CD4-positive, alpha-beta T cell treated with Interleukin-15 for 1 hour (primary cell): ENCODE measurements at regions not wholly inside any gene's neighbourhood (a gene's known extent, or its start where the extent isn't known, plus 50 kb on each side); places are given as distances from the start of the nearest gene placed in this dataset.
"Not testable (repeated sequence)": the region's sequence is repeated elsewhere in the genome, so short reads cannot be mapped to it uniquely, and the experiment has no call there.

Experiments used
- DNase-seq: peaks from one replicate; pipeline ENCODE4 v3.0.0-alpha.2; 2020

DNA sequence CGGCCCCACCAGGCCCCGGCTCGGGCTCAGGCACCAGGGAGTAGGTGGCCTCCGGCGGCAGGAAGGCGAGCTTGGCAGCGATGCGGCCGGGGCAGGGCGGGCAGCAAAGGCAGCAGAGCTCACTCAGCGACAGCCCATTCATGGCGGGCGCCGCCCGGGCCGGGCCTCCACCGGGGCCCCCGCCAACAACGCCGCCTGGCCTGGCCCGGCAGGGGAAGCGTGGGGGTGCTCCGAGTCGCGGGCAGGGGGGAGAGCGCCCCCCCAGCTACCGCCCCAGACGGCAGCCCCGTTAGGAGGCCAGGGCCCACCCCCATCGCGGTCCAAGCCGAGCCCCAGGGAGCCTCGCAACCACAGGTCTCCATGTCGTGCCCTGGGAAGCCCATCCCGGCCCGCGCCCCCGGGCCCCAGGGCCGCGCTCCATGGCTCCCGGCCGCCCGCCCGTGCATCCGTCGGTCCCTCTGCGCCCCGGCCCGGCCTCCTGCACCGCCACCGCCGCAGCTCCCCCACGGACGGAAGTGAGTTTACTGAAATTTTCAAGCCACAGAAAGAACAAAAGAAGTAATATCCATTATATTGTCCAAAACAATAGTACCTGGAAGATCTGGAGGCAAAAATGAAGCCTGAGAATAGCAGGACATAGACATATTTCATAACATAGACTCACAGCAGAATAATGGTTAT lies 126.6 kb upstream of the VPREB1 start:
- not testable (repeated sequence) for DNase-seq

DNA sequence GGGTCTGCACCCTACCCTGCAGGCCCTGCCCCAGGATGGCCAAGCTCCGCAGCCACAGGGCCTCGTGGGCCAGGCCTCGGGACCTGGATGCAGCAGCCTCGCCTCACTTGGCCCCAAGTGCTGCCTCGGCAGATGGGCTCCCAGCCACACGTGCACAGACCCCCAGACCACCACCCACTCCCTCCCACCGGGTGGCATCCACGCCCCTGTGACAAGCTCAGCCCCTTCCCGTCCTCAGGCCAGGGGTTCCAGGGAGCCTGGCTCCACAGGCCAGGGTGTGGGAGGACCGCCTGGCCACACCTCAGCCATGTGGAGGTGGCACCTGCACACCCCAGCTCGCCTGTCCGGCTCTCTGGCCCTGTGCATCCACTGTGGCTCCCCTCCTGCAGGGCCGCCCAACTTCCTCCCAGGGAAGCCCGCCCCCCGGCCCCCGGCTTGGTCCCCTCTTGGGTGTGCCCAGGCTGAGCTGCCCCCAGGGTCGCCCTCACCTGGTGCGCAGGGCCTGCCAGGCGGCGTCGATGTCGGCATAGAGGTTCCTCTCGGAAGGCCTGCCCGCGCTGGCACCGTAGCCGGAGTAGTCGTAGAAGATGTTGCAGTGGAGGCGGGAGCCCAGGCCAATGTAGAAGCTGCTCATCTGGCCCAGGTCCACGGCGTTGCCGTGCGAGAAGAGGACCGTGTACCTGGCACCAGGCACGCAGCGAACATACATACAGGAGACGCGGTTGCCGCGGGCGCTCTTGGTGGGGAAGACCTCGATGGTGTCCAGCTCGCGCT lies 127.4 kb upstream of the VPREB1 start:
- not testable (repeated sequence) for DNase-seq

DNA sequence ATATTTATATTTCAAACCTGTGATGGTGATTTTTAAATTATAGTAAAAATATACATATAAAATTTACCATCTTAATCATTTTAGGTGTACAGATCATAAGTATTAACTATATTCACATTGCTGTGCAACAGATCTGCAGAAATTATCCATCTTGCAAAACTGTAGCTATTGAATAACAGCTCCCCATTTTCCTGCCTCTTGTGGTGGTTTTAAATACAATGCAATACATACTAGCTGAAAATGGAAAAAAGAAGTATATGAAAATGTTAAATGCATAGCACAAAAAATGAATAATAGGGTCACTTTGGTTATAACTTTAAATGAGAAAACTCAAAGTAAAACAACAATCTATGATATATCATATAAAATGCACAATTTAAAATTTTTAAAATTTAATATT lies 130.9 kb upstream of the VPREB1 start:
- no peak for DNase-seq

DNA sequence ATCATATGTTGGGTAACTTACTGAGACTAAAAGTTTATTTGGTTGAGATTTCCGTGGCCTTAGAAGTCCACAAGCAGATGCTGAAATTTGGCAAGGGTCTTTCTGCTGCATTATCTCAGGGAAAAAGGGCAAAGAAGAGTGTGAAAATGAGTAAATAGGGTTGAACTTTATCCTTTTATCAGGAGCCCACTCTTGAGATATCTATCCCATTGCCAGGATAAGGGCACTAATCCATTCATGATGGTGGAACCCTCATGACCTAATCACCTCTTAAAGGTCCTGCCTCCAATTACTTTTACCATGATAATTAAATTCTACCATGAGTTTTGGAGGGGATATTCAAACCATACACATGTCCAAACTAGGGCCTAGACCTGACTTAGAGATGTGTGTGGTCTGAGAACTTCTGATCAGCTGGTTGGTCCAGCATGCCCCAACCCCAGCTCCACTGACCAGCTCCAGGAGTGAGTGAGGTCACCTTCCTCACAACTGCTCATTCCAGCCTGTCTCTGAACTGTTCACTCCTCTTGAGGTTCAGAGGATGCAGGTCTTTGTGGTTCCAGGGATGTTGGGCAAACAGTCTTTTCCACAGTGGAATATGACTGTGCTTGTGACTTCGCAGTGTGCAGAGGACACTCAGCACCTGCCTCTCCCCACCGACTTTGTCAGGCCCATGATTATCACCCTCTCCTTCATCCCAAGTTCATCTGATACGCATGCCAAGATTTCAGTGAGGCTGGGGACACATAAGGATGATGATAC lies 130.1 kb upstream of the TOP3B start:
- no peak for DNase-seq

DNA sequence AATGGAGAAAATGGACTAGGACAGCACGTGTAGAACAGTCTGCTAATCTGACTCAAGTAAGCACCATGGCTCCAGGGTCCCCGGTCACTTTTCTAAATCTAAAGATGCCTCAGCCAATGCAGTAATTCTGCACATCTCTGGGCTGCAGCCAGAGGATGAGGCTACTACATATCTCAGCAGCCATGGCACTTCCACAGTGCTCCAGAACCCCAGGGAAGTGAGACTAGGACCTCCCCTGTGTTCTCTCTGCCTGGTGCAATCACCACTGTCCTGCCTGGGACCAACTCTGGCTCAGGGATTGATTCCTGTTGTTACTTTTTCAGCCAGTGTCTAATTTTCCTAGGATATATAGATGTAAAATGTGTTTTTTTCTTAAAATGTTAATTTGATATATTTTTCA lies 129.4 kb upstream of the TOP3B start:
- DNase-seq = no peak

DNA sequence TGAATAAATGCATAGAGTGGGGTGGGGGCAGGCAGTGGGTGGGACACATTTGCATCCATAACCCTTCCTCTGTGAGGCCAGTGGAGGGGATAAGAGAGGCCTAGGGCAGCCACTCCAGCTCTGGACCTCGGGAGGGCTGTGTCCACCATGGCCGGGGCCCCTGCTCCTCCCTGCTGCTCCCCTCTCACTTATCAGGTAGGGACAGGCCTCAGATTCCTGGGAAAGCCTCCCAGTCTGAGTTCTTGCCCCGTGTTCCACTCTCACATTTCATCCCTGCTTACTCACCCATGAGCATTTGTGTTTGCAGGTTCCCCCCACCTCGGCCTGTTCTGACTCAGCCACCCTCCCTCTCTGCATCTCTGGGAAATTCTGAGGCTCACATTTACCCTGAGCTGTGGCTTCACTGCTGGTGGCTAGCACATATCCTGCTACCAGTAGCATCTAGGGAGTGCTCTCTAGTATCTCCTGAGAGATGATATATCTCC lies 128.7 kb upstream of the TOP3B start:
- DNase-seq = no peak

DNA sequence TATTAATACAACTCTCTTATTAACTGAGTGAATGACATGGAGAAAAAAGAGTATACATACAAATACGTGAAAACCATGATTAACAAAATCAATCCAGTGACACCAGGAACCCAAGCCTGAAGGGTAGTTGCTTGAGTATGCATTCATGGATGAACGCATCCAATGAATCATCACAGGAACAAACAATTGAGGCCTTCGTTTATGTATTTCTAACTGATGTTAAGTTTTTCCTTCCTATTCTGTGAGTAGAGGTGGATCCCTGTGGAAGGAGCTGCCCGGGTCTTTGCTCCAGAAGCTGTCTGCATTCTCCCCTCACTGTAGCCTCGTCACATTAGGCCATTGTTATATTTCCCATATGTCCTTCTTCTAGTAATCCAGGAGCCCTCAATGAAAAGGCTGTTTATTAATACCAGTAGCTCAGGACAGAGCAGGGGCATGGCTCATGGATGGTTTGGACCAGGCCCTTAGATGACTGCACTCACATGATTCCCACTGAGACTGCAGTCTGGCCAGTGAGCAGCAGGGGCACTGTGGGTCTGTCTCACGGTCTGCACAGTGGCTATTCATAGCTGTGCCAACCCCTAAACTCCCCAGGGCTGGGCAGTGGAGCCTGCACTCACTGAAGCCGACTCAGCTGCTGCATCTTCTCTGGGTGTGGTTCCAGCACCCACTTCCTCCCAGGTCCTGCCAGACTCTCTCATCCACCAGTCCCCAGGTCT lies 128.1 kb upstream of the TOP3B start:
- peak; percentile 85 for DNase-seq

DNA sequence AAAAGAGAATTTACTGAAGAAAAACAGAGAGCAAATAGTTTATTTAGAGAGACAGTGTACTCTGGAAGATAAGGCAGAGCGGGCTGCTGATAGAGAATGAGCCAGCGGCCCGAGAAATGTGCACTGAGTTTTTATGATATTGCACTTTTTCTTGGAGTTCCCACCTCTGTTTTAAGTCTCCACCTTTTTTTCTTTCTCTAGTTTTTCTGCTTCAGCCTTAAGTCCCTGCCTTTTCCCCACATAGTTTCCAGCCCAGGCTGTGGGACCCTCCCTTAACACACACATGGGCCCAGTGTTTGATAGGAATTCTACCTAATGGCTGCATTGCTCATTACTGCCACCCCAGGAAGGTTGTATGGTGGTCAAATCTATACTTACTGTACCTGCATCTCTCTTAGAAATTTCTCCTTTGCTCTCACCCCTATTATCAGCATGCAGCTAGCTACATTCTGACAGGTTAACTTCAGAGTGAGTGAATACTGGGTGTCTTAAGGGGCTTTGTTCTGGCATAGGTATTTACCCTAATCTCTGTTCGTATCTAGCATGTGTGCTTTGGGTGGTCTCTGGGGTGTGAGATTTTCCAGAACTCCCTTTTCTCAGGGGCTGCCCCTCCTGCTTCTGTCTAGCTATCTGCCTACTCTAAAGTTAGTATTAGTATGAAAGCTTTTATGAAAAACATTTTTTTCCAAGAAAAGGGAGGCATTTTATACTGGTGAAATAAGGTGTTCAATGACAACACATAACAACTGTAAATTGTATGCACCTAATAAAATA lies 127.3 kb upstream of the TOP3B start:
- no peak for DNase-seq

DNA sequence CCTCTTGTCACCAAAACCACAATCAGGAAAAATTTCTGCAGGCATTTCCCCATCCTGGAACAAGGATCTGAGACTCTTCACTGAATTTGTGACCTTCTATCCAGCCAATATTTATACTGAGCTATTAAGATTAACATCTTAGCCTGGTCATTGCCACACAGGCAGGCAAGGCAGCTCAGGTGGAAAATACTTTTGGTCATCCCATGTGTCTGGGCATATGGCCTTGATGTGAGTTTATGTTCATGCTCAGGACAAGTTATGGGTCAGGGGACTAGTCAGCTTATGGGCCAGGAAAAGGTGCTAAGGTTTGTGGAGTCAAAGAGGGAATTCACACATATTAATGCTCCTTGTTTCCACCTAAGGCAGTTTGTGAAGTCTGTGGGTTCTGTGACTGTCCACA lies 124.3 kb upstream of the TOP3B start:
- no peak for DNase-seq

DNA sequence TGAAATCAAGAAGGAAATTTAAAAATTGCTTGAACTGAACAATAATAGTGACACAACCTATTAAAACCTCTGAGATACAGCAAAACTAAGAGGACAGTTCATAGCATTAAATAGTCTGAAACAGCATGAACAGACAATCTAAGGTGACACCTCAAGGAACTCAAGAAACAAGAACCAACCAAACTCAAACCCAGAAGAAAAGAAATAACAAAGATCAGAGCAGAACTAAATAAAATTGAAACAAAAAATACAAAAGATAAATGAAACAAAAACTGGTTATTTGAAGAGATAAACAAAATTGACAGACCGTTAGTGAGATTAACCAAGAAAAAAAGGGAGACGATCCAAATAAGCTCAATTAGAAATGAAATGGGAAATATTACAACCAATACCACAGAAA lies 122.8 kb upstream of the TOP3B start:
- DNase-seq = no peak

DNA sequence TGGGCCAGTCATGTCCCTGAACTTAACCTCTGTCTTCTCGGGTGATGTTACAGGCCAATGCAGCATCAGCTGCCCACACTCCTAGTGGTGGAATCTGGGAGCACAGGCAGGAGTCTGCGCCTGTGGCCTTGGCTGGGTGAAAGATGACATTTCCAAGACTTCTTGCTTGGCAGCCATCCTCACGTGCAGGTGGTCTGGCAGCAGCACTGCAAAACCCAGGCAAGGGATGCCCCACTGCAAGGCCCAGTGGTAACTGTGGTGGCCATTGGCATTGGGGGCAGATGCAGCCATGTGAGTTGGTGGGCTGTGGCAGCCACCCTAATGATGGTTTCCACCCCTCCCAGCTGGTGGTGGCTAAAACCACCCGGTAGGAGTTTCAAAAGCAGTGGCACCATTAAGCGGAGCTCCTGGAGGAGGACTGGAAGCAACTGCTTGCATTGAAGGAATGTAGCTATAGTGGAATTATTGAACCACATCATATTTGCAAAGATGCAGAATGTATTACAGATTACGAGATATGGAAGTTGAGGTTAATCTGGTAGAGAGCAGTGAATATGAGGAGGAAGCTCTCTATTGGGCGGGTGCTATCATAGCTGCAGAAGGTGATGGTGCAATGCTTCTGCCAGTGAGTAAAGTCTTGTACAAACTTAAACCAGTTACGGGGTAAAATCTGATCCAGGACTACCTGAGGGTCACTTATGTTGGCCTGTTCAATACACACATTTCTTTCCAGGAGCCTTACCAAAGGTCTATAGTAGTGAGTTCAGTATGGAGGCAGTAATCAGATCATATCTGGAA lies 120.7 kb upstream of the TOP3B start:
- no peak for DNase-seq

DNA sequence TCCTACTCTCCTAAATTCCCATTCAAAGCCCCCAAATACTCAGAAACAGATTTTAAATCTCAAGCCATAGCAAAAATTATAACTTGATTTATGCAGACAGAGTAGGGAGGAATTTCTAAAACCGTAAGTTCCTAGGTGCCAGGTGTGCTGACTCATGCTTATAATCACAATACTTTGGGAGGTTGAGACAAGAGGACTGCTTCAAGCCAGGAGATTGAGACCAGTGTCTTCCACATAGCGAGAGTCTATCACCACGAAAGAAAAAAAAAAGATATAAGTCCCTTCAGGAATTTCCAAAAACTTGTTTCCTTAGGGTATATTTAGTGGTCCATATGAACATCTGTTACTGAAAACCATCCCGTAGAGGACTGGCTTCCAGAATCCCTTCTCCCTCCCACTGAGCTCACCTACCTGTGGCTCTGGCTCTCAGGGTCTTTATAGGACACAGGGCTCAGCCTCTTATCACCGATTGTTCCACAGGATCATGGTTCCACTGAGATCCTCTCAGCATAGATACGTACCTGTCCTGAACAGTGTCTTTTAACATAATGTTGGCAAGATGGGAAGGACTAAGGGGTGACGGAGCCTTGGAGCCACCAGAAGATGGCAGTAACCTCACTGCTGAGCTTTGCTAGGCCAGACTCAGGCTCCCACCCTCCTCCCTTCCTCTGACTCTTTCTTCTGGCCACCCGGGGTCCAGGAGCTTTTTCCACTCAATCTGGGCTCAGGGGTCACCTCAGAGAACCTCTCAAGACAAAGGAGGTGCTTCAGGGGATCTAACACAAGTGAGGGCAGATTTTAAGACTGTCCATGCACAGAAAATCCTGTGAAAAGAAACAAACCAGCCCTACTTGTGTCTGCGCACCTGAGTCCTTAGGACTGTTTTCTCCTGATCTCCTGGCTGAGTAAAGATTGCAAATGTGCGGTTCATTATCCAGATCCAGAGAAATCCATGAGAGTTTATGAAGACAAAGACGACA lies 117.5 kb upstream of the TOP3B start:
- no peak for DNase-seq

DNA sequence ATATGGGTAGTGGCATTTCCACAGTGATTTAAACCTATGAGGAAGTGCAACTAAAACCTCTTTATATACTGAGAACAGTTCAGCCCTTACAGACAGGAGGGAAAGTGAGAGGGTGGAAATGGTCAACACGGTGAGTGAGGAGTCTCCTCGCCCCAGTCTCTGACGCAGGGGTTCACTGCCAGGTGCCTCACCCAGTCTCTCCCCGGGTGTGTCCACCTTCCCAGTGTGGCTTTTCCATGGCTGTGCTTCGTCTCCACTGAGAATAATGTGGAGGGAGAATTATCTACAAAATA lies 116.6 kb upstream of the TOP3B start:
- no peak for DNase-seq

DNA sequence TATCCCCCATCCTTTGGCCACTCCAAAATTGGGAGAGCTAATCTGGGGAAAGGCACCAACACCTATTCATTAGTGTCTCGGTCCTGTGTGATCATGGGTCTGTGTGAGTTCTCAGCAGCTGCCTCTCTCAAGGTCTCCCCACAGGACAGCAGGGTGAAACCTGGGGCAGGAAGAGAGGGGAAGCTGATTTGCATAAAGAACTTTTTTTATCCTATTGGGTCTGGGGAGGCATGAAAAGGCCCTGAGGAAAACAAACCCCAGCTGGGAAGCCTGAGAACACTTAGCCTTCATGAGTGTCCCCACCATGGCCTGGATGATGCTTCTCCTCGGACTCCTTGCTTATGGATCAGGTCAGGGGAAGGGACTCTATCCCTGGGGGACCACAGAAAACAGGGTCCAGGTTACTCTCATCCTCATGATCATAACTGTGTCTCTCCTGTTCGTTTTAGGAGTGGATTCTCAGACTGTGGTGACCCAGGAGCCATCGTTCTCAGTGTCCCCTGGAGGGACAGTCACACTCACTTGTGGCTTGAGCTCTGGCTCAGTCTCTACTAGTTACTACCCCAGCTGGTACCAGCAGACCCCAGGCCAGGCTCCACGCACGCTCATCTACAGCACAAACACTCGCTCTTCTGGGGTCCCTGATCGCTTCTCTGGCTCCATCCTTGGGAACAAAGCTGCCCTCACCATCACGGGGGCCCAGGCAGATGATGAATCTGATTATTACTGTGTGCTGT lies 116.0 kb upstream of the TOP3B start:
- DNase-seq = no peak

DNA sequence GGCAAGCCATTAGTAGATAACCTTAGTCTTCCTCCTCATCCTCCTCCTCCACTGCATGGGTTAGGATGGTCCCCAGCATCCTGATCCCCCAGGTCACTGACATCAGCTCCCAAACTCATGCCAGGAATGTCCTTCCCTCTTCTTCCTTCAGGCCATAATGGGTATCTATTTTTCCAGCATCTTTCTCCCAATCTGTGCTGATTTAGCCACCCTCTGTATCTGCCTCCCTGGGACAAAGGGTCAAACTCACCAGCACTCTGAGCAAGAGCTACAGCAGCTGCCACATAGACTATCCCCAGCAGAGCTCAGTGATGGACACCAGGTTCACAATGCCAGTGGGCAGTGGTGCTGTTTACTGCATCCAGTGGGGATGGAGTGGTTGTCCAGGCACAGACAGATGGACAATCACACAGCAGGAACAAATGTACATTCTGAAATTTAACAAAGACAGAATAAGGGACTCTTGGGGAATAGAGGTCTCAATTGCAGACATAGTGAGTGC lies 115.2 kb upstream of the TOP3B start:
- no peak for DNase-seq

DNA sequence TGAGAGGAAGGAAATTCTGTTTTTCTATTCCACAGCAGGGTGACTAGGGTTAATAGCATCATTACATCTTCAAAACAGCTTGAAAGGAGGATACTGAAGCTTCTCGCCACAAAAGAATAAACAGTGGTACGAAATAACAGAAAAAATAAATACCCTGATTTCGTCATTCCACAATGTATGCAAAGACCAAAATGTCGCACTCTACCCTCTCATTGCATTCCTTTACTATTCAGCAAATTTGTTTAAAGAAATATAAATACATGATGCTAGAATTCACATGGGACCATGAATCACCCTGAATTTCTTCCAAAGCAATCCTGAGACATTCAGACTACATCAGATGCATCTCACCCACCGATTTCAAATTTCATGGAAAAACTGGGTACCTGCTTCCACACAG lies 112.3 kb upstream of the TOP3B start:
- no peak for DNase-seq

DNA sequence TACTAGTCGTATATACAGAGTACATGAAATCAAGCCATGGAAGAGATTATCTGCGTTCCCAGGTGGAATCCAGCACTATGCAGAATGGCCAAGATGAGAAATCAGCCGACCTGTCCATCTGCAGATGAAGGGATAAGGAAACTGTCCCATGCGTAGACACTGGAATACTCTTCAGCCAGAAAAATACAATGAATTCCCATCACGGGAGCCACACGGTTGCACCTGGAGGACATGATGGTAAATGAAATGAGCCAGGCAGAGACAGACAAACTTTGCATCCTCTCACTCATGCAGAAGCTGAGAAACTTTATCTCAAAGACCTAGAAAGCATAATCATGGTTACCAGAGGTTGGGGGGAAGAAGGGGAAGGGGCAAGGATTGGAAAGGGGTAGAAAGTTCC lies 111.9 kb upstream of the TOP3B start:
- no peak for DNase-seq

DNA sequence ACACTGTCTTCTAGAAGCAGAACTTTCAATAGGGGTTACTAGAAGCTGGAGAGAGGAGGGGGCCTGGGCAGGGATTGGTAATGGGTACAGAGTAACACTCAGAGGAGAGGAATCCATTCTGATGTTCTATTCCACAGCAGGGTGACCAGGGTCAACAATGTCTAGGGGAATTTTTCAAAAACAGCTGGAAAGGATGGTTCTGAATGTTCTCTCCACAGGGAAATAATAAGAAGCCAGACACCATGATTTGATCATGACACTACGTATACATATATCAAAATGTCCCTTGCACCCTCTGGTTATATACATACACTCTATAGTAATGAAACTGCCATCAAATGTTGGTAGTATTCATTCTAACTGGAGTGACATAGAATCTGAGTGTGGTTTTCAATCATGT lies 111.2 kb upstream of the TOP3B start:
- DNase-seq = no peak

DNA sequence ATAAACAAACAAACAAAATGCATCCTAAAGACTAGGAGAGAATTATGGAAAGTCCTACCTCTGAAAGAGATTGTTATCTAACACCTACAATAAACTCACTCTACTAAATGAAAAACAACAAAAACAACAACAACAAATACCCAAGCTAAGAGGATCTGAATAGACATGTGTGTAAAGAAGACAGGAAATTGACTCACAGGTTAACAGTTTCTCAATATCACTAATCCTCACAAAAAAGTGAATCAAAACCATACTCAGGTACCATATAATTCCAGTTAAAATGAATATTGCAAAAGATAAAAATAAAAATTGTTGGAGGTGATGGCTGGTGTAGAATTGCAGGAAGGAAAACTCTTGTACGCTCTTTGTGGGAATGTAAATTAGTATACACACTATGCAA lies 110.4 kb upstream of the TOP3B start:
- DNase-seq = no peak

DNA sequence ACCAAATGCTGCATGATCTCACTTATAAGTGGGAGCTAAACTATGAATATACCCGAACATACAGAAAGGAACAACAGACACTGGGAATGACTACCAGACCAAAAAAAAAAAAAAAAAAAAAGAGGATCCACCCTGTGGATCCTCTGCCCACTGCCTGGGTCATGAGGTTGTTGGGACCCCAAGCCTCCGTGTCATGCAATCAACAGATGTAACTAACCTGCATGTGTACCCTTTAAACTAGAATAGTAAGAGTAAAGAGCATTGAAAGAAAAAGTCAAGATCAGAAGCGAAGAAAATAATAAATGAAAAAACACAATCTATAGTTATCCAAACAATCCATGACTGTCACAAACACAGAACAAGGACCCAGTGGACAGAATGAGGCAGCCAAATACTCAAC lies 109.5 kb upstream of the TOP3B start:
- DNase-seq = no peak
